Gastroesophageal sphincter (tissue), 4 donors: ENCODE measurements at regions not wholly inside any gene's neighbourhood (a gene's known extent, or its start where the extent isn't known, plus 50 kb on each side); places are given as distances from the start of the nearest gene placed in this dataset.

ENCODE experiments used
- ATAC-seq: fragments of 150-250 bp; one replicate; pipeline ENCODE4 v1.9.1; 2016; ENCODE audit warnings: mild to moderate bottlenecking, moderate library complexity
- H3K27ac ChIP-seq, 4 donors: fragments of 200-600 bp; sonication (generic) in 3 of 4; 1 replicate in 3 of 4; 2 replicates in 1 of 4; pipeline ENCODE4 v1.5.1; 2016 to 2019
- H3K27me3 ChIP-seq: fragments of 200-600 bp; sonication (generic); one replicate; pipeline ENCODE4 v1.5.1; 2019
- H3K36me3 ChIP-seq, 2 donors: fragments of 200-600 bp; sonication (generic); one replicate each; pipeline ENCODE4 v1.5.1; 2019; ENCODE audit warnings: control low read depth in 1 of 2
- H3K4me1 ChIP-seq, 3 donors: fragments of 200-600 bp; sonication (generic); 1 replicate in 2 of 3; 2 replicates in 1 of 3; pipeline ENCODE4 v1.5.1; 2016 to 2019; ENCODE audit warnings: control low read depth in 2 of 3
- H3K4me3 ChIP-seq, 2 donors: fragments of 200-600 bp; sonication (generic); one replicate each; pipeline ENCODE4 v1.5.1; 2019; ENCODE audit warnings: mild to moderate bottlenecking in 1 of 2, moderate library complexity in 1 of 2
- H3K9me3 ChIP-seq, 3 donors: fragments of 200-600 bp; sonication (generic); one replicate each; pipeline ENCODE4 v1.5.1; 2017 to 2019; ENCODE audit warnings: control low read depth in 2 of 3
- EP300 ChIP-seq: sonication (generic); formaldehyde crosslinking; IDR thresholded peaks from one replicate; pipeline ENCODE4 v1.6.1; 2017; ENCODE audit warnings: antibody characterized with exemption, mild to moderate bottlenecking
- POLR2A ChIP-seq, 2 donors: fragments of 450-650 bp; IDR thresholded peaks; one replicate each; pipeline ENCODE4 v1.6.1; 2017; ENCODE audit warnings: antibody characterized with exemption in 2 of 2, mild to moderate bottlenecking in 2 of 2, moderate library complexity in 1 of 2
- POLR2AphosphoS5 ChIP-seq: sonication (generic); formaldehyde crosslinking; IDR thresholded peaks from one replicate; pipeline ENCODE4 v1.6.1; 2017; ENCODE audit warnings: antibody characterized with exemption
- WGBS, 2 donors: methylation state at CpG; one replicate each; pipeline ENCODE4 v1.1.5; 2018; ENCODE audit warnings: low coverage in 1 of 2; 5-methylcytosine and 5-hydroxymethylcytosine counted together
- TF ChIP-seq, protein P1 (sequence below), 4 experiments: fragments of 200-600 bp in 2 of 4; fragments of 450-650 bp in 2 of 4; sonication (generic) in 1 of 4; IDR thresholded peaks; one replicate each; pipeline ENCODE4 v1.5.1; 2017 to 2019; ENCODE audit warnings: antibody characterized with exemption in 4 of 4, mild to moderate bottlenecking in 2 of 4, moderate library complexity in 2 of 4

DNA sequence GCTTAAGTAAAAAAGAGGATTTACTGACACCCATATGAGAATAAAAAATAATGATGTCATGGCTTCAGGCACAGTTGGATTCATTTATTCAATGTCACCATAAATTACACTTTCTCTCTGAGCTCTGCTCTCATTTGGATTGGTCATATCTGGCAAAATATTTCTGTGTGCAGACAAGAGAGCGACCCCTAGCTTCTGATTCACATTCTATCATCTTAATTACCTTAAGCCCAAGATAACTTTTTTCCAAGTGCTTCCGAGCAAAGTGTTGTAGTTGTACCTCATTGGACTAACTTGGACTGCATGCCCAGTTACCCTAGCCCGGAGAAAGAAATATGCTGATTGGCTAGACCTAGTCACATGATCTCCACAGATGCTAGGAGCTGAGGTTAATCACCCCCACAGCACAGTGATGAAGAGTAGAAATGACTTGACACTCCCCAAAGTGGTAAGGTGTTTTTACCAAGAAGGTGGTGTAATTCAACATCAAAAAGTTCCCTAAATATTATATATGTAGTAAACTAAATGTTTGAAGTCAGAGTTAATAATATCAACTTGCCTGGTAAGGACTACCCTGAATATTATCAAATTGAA lies 552.2 kb upstream of the SUCLG2 start:
- no peak for TF ChIP-seq POLR2AphosphoS5
- TF ChIP-seq EP300, result no peak
- TF ChIP-seq, protein P1, sequence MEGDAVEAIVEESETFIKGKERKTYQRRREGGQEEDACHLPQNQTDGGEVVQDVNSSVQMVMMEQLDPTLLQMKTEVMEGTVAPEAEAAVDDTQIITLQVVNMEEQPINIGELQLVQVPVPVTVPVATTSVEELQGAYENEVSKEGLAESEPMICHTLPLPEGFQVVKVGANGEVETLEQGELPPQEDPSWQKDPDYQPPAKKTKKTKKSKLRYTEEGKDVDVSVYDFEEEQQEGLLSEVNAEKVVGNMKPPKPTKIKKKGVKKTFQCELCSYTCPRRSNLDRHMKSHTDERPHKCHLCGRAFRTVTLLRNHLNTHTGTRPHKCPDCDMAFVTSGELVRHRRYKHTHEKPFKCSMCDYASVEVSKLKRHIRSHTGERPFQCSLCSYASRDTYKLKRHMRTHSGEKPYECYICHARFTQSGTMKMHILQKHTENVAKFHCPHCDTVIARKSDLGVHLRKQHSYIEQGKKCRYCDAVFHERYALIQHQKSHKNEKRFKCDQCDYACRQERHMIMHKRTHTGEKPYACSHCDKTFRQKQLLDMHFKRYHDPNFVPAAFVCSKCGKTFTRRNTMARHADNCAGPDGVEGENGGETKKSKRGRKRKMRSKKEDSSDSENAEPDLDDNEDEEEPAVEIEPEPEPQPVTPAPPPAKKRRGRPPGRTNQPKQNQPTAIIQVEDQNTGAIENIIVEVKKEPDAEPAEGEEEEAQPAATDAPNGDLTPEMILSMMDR (IDR thresholded peaks at IDR 0.05), result no peak
- no peak for TF ChIP-seq POLR2A (IDR thresholded peaks at IDR 0.05)
- Histone ChIP-seq H3K36me3 (no peaks in the 10 kb centered on the region), H3K9me3 (peaks cover 0 to 17% (median 0%) of the 10 kb centered on the region in 3 donors), H3K27me3 (no peaks in the 10 kb centered on the region), H3K4me3 (no peak overlapping the region), H3K4me1 (no peaks in the 10 kb centered on the region), H3K27ac (no peak overlapping the region)
- no peak for ATAC-seq
- 74 to 82% methylated on average over 2 to 3 of the region's 3 CpGs for WGBS, 2 donors

DNA sequence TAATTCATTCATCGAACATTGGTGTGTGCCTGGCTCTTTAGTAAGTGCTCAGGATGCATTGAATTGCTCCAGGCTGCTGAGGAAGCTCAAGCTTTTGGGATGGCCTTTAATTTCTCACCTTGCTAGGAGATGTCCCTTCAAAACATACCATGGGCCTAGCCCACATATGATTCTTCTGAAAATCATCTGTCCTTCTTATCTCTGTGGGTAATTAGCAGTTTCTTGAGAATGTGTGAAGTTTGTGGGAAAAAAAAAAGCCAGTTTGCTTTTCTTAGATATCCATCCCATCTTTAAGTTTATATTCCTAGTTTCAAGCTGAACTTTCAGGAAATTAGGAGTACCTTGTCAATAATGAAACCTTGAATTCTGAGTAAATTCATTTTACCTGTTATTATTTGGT lies 532.3 kb upstream of the SUCLG2 start:
- Histone ChIP-seq H3K4me1 (no peaks in the 10 kb centered on the region), H3K9me3 (no peaks in the 10 kb centered on the region), H3K4me3 (no peak overlapping the region), H3K36me3 (no peaks in the 10 kb centered on the region), H3K27me3 (no peaks in the 10 kb centered on the region), H3K27ac (no peak overlapping the region)
- no peak for ATAC-seq
- 100% methylated on average over 1 of the region's 1 CpG; no CpG with 5 or more reads in 1 of the 2 donors for WGBS, 2 donors
- TF ChIP-seq, protein P1 (IDR thresholded peaks at IDR 0.05), result no peak

DNA sequence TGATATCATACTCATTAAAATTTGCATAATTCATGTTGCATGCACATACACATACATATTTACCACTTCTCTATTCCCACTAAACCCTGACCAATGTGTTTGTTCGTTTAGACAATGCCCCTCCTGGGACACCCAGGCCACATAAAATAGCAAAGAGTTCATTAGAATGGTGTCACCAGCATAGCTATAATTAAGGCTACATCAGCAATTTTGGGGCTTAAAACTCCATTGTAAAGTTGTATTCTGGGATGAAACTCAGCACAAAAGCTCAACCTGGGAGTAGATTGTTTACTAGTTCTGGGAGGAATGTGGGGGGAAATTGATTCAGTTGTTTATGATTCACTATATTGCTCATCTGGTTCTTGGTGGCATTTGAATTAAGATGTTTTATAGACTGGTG lies 522.2 kb upstream of the SUCLG2 start:
- Histone ChIP-seq H3K27ac (no peak overlapping the region), H3K9me3 (peaks cover 0 to 23% (median 0%) of the 10 kb centered on the region in 3 donors), H3K36me3 (no peaks in the 10 kb centered on the region), H3K4me3 (no peak overlapping the region), H3K27me3 (no peaks in the 10 kb centered on the region), H3K4me1 (no peaks in the 10 kb centered on the region)
- no peak for TF ChIP-seq EP300
- TF ChIP-seq, protein P1 (IDR thresholded peaks at IDR 0.05), result no peak
- no peak for TF ChIP-seq POLR2A (IDR thresholded peaks at IDR 0.05)
- TF ChIP-seq POLR2AphosphoS5, result no peak
- ATAC-seq, result no peak
- 63 to 67% methylated on average over 1 of the region's 1 CpG for WGBS, 2 donors

DNA sequence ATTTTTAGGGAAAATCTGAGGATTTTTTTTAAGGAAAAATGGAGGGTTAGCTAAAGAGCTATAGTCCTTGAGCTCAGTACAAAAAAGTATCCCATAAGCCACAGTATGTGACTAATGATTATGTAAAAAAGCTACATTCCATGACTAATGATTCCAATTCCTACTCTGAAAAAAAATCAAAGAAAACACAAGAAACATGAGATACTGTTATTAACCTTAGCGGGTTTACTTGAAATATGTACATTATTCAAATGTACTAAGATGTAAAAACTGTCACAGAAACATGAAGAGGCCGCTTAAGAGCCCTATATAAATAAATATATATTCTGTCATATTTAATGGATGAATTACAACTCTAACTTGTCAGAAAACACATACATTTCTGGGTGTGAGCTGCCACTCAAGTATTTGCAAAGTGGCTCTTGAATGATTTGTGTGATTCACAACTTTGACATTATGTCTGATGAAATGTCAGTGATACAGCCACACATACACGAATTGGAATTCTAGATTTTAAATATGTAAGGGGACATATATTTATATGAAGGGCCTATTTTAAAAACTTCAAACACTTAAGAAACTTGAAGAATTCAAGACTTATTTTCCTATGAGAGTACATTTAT lies 518.7 kb upstream of the SUCLG2 start:
- Histone ChIP-seq H3K36me3 (no peaks in the 10 kb centered on the region), H3K27ac (no peak overlapping the region), H3K4me1 (no peaks in the 10 kb centered on the region), H3K9me3 (peaks cover 0 to 42% (median 0%) of the 10 kb centered on the region in 3 donors), H3K4me3 (no peak overlapping the region), H3K27me3 (no peaks in the 10 kb centered on the region)
- TF ChIP-seq POLR2AphosphoS5 (no peak), POLR2A (IDR thresholded peaks at IDR 0.05) (no peak), EP300 (no peak)
- TF ChIP-seq, protein P1 (IDR thresholded peaks at IDR 0.05), result no peak
- no peak for ATAC-seq
- 56 to 57% methylated on average over 3 of the region's 3 CpGs for WGBS, 2 donors

DNA sequence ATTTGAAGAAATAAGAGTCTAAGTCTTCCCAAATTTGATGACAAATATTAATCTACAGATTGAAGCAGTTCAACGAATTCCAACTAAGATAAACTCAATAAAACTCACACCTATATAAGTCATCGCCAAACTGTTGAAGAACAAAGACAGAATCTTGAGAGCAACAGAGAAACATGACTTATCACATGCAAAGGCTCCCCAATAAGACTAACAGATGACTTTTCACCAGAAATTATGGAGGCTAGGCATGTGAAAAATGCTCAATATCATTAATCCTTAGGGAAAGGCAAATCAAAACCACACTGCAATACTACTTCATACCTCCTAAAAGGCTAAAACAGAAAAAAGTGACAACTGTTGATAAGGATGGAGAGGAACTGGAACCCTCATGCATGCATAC lies 517.6 kb upstream of the SUCLG2 start:
- no peaks in the 10 kb centered on the region for H3K27me3 ChIP-seq
- 85 to 86% methylated on average over 2 of the region's 2 CpGs for WGBS, 2 donors

More for the DNA sequence above, 517.6 kb upstream of the SUCLG2 start:
- H3K9me3 ChIP-seq, result peaks cover 0 to 42% (median 0%) of the 10 kb centered on the region in 3 donors
- H3K4me3 ChIP-seq, result no peak overlapping the region
- no peak overlapping the region for H3K27ac ChIP-seq
- no peaks in the 10 kb centered on the region for H3K36me3 ChIP-seq
- TF ChIP-seq EP300 (no peak), POLR2AphosphoS5 (no peak), POLR2A (IDR thresholded peaks at IDR 0.05) (no peak)
- TF ChIP-seq, protein P1 (IDR thresholded peaks at IDR 0.05), result no peak
- ATAC-seq, result no peak
- H3K4me1 ChIP-seq, result no peaks in the 10 kb centered on the region
